Tibial nerve (tissue), 4 donors: ENCODE measurements at regions not wholly inside any gene's neighbourhood (a gene's known extent, or its start where the extent isn't known, plus 50 kb on each side); places are given as distances from the start of the nearest gene placed in this dataset.

Experiments used
- DNase-seq, 2 donors: peaks; one replicate each; pipeline ENCODE4 v3.0.0-alpha.2; 2019; ENCODE audit warnings: low spot score in 2 of 2
- H3K27ac ChIP-seq, 4 donors: fragments of 200-600 bp; sonication (generic) in 3 of 4; one replicate each; pipeline ENCODE4 v1.5.1; 2017 to 2019; ENCODE audit warnings: mild to moderate bottlenecking in 1 of 4
- H3K27me3 ChIP-seq, 2 donors: fragments of 200-600 bp; sonication (generic) in 1 of 2; one replicate each; pipeline versions ENCODE4 v1.5.1 to v1.6.0; 2017 to 2019
- H3K36me3 ChIP-seq, 3 donors: fragments of 200-600 bp; sonication (generic); one replicate each; pipeline ENCODE4 v1.5.1; 2018 to 2019
- H3K4me1 ChIP-seq, 4 donors: fragments of 200-600 bp; sonication (generic) in 3 of 4; one replicate each; pipeline ENCODE4 v1.5.1; 2017 to 2019
- H3K4me3 ChIP-seq, 4 donors: fragments of 200-600 bp; sonication (generic) in 3 of 4; one replicate each; pipeline ENCODE4 v1.5.1; 2017 to 2019; ENCODE audit warnings: mild to moderate bottlenecking in 1 of 4, moderate library complexity in 1 of 4
- H3K9me3 ChIP-seq, 4 donors: fragments of 200-600 bp; sonication (generic) in 3 of 4; one replicate each; pipeline ENCODE4 v1.5.1; 2017 to 2019
- CTCF ChIP-seq, 5 experiments: fragments of 200-600 bp in 3 of 5; fragments of 450-650 bp in 2 of 5; sonication (generic) in 3 of 5; IDR thresholded peaks; one replicate each; pipeline ENCODE4 v1.5.1; 2016 to 2019; ENCODE audit warnings: antibody characterized with exemption in 5 of 5, mild to moderate bottlenecking in 3 of 5, moderate library complexity in 2 of 5
- EP300 ChIP-seq, 2 donors: sonication (generic); formaldehyde crosslinking; IDR thresholded peaks; one replicate each; pipeline ENCODE4 v1.6.1; 2017; ENCODE audit warnings: antibody characterized with exemption in 2 of 2, mild to moderate bottlenecking in 1 of 2
- POLR2A ChIP-seq, 2 donors: fragments of 450-650 bp; IDR thresholded peaks; one replicate each; pipeline ENCODE4 v1.6.1; 2017; ENCODE audit warnings: antibody characterized with exemption in 2 of 2, mild to moderate bottlenecking in 2 of 2, moderate library complexity in 2 of 2
- WGBS, 2 donors: methylation state at CpG; one replicate each; pipeline ENCODE4 v1.1.5; 2018; 5-methylcytosine and 5-hydroxymethylcytosine counted together

GRCh38 chr5:99258819-99259218, 330.0 kb upstream of the CHD1 start:
- DNase-seq = no peak
- H3K36me3 ChIP-seq = no peaks in the 10 kb centered on the region
- TF ChIP-seq CTCF (IDR thresholded peaks at IDR 0.05) (no peak), POLR2A (IDR thresholded peaks at IDR 0.05) (no peak), EP300 (IDR thresholded peaks at IDR 0.05) (no peak)
- WGBS, 2 donors = 49 to 66% methylated on average over 2 of the region's 2 CpGs
- H3K4me1 ChIP-seq = no peaks in the 10 kb centered on the region
- no peak overlapping the region for H3K27ac ChIP-seq
- peaks cover 0 to 20% (median 2%) of the 10 kb centered on the region in 4 donors for H3K9me3 ChIP-seq
- no peaks in the 10 kb centered on the region for H3K27me3 ChIP-seq
- no peak overlapping the region for H3K4me3 ChIP-seq

GRCh38 chr5:99248066-99248465, 319.3 kb upstream of the CHD1 start:
- DNase-seq = no peak
- H3K27ac ChIP-seq = no peak overlapping the region
- no peaks in the 10 kb centered on the region for H3K36me3 ChIP-seq
- no peaks in the 10 kb centered on the region for H3K27me3 ChIP-seq
- TF ChIP-seq POLR2A (IDR thresholded peaks at IDR 0.05) = no peak
- TF ChIP-seq CTCF (IDR thresholded peaks at IDR 0.05) = no peak
- no peak for TF ChIP-seq EP300 (IDR thresholded peaks at IDR 0.05)
- H3K9me3 ChIP-seq = no peaks in the 10 kb centered on the region
- no peaks in the 10 kb centered on the region for H3K4me1 ChIP-seq
- H3K4me3 ChIP-seq = no peak overlapping the region
- WGBS, 2 donors = 46 to 47% methylated on average over 2 of the region's 2 CpGs

GRCh38 chr5:99247346-99247745, 318.5 kb upstream of the CHD1 start:
- 58 to 71% methylated on average over 4 of the region's 4 CpGs for WGBS, 2 donors
- Histone ChIP-seq H3K27me3 (no peaks in the 10 kb centered on the region), H3K4me3 (no peak overlapping the region), H3K9me3 (no peaks in the 10 kb centered on the region), H3K27ac (no peak overlapping the region), H3K36me3 (no peaks in the 10 kb centered on the region), H3K4me1 (no peaks in the 10 kb centered on the region)
- DNase-seq = no peak
- TF ChIP-seq EP300 (IDR thresholded peaks at IDR 0.05) (no peak), CTCF (IDR thresholded peaks at IDR 0.05) (no peak), POLR2A (IDR thresholded peaks at IDR 0.05) (no peak)

- Histone ChIP-seq H3K27ac (no peak overlapping the region), H3K4me1 (no peaks in the 10 kb centered on the region), H3K27me3 (no peaks in the 10 kb centered on the region), H3K4me3 (no peak overlapping the region), H3K36me3 (no peaks in the 10 kb centered on the region), H3K9me3 (no peaks in the 10 kb centered on the region)
- no peak for DNase-seq
- WGBS, 2 donors = 7 to 10% methylated on average over 1 of the region's 1 CpG
- TF ChIP-seq POLR2A (IDR thresholded peaks at IDR 0.05) (no peak), CTCF (IDR thresholded peaks at IDR 0.05) (no peak), EP300 (IDR thresholded peaks at IDR 0.05) (no peak)
Measured at GRCh38 chr5:99243111-99243510, 314.3 kb upstream of the CHD1 start.

- no peak overlapping the region for H3K27ac ChIP-seq
- no peaks in the 10 kb centered on the region for H3K27me3 ChIP-seq
- H3K36me3 ChIP-seq = no peaks in the 10 kb centered on the region
- no peak for TF ChIP-seq POLR2A (IDR thresholded peaks at IDR 0.05)
- no peak for TF ChIP-seq EP300 (IDR thresholded peaks at IDR 0.05)
- no peak for TF ChIP-seq CTCF (IDR thresholded peaks at IDR 0.05)
- WGBS, 2 donors = 89 to 92% methylated on average over 3 of the region's 3 CpGs
- DNase-seq = no peak
- H3K4me3 ChIP-seq = no peak overlapping the region
- no peaks in the 10 kb centered on the region for H3K4me1 ChIP-seq
- H3K9me3 ChIP-seq = no peaks in the 10 kb centered on the region
Measured at GRCh38 chr5:99239826-99240360, 311.1 kb upstream of the CHD1 start.
